ENCODE measurements at regions not wholly inside any gene's neighbourhood (a gene's known extent, or its start where the extent isn't known, plus 50 kb on each side); places are given as distances from the start of the nearest gene placed in this dataset.

DNA sequence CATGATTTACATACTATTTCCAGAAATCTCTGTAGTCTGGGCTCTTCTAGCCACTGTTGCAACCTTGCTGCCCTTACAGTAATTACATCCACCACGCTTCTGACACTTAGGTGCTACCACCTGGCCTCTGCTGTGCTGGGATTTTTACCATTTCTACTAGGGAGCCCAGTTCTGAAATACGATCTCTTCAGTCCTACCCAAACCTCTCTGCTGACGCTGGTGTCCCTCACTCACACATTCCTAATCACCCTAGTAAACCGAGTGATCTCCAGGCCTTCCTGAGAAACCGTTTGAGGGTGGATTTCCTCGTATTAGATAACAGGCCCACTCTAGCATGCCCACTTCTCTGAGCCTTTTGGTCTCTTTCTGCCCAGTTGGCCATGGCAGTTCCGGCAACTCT is 588.9 kb upstream of the CADM1 start:
- no peak overlapping the region for H3K4me3 ChIP-seq
- Mint-ChIP-seq H3K36me3 (no peaks in the 10 kb centered on the region), H3K27me3 (ENCODE audit: insufficient read depth, low read depth) (peaks cover 18% of the 10 kb centered on the region), H3K4me3 (no peak overlapping the region), H3K9me3 (no peaks in the 10 kb centered on the region), H3K4me1 (peaks cover 25% of the 10 kb centered on the region), H3K27ac (no peak overlapping the region)
- no peak overlapping the region for H3K4me2 ChIP-seq
- TF ChIP-seq EZH2 (IDR thresholded peaks at IDR 0.05) (no peak), EZH2phosphoT487 (IDR thresholded peaks at IDR 0.05) (no peak)
- TF ChIP-seq, protein P1, sequence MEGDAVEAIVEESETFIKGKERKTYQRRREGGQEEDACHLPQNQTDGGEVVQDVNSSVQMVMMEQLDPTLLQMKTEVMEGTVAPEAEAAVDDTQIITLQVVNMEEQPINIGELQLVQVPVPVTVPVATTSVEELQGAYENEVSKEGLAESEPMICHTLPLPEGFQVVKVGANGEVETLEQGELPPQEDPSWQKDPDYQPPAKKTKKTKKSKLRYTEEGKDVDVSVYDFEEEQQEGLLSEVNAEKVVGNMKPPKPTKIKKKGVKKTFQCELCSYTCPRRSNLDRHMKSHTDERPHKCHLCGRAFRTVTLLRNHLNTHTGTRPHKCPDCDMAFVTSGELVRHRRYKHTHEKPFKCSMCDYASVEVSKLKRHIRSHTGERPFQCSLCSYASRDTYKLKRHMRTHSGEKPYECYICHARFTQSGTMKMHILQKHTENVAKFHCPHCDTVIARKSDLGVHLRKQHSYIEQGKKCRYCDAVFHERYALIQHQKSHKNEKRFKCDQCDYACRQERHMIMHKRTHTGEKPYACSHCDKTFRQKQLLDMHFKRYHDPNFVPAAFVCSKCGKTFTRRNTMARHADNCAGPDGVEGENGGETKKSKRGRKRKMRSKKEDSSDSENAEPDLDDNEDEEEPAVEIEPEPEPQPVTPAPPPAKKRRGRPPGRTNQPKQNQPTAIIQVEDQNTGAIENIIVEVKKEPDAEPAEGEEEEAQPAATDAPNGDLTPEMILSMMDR (IDR thresholded peaks at IDR 0.05): no peak
- no peak overlapping the region for H3K27ac ChIP-seq
- H3K9ac ChIP-seq: no peak overlapping the region
- no peaks in the 10 kb centered on the region for H3K9me3 ChIP-seq (ENCODE audit: low read depth)
- no peaks in the 10 kb centered on the region for H3K79me2 ChIP-seq (ENCODE audit: low read depth)
- H3K4me1 ChIP-seq: peaks cover 12% of the 10 kb centered on the region
- H3K36me3 ChIP-seq: no peaks in the 10 kb centered on the region
- DNase-seq (ENCODE audit: low spot score): no peak
- peaks cover 4% of the 10 kb centered on the region for H3K27me3 ChIP-seq
- H3F3A ChIP-seq (ENCODE audit: low read depth): no peaks in the 10 kb centered on the region
- H2AFZ ChIP-seq (replicated peaks): peak overlapping the region; percentile 17
- H4K20me1 ChIP-seq (ENCODE audit: low read depth): no peaks in the 10 kb centered on the region

DNA sequence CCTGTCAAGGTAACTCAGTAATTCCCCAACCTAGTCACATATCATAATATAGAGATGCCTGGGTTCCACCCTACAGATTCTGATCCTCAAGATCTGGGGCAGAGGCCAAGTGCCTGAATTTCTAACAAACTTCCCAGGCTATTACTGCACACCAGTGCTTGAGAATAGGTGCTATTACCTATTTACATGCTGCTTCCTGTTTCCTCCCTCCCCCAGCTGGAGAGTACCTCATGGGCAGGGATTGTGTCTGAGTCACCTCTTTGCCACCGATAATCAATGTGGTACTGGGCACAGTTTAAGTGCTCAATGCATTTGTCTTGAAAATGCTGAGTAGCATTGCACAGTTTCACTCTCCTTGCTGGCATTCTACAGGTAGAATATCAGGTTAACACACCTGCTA is 582.2 kb upstream of the CADM1 start:
- Histone ChIP-seq H3F3A (ENCODE audit: low read depth) (no peaks in the 10 kb centered on the region), H3K4me3 (no peak overlapping the region), H3K27me3 (no peaks in the 10 kb centered on the region), H2AFZ (replicated peaks) (no peak overlapping the region), H3K4me1 (no peaks in the 10 kb centered on the region), H3K27ac (no peak overlapping the region), H3K4me2 (no peak overlapping the region), H3K79me2 (ENCODE audit: low read depth) (no peaks in the 10 kb centered on the region), H3K9me3 (ENCODE audit: low read depth) (no peaks in the 10 kb centered on the region), H3K9ac (no peak overlapping the region), H3K36me3 (no peaks in the 10 kb centered on the region), H4K20me1 (ENCODE audit: low read depth) (no peaks in the 10 kb centered on the region)
- Mint-ChIP-seq H3K36me3 (no peaks in the 10 kb centered on the region), H3K4me3 (no peak overlapping the region), H3K27me3 (ENCODE audit: insufficient read depth, low read depth) (peaks cover 9% of the 10 kb centered on the region), H3K4me1 (peaks cover 9% of the 10 kb centered on the region), H3K9me3 (no peaks in the 10 kb centered on the region), H3K27ac (no peak overlapping the region)
- TF ChIP-seq EZH2phosphoT487 (IDR thresholded peaks at IDR 0.05) (no peak), EZH2 (IDR thresholded peaks at IDR 0.05) (no peak)
- TF ChIP-seq, protein P1 (IDR thresholded peaks at IDR 0.05): no peak
- DNase-seq (ENCODE audit: low spot score): no peak

DNA sequence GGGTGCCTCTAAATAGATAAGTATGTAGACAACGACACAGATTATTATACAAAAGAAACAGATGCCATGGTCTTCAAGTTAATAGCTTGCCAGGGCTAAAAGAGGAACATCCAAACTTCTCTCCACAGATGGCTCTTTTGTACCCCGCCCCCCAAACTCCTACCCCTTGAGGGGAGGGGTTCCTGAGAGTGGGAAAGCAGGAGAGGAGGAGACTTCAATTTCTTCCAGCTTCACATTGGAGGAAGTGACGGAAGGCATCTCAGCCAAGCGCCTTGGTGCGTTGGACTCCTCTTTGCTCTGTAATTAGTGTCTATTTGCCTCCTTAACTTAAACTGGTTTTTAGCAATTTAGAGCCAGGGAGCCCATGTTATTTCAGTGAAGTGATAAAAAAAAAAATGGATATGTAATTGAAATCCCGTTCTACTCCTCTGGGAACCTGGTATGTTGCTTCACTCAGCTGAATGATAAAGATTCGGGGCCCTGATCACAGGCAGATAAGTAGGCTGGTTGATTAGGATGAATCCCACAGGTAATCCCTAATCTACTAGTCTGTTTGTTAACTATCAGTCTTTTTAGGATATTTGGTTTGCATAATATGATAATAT is 580.9 kb upstream of the CADM1 start:
- Histone ChIP-seq H3K4me1 (no peaks in the 10 kb centered on the region), H3K36me3 (no peaks in the 10 kb centered on the region), H3K79me2 (ENCODE audit: low read depth) (no peaks in the 10 kb centered on the region), H3K4me3 (no peak overlapping the region), H3K9me3 (ENCODE audit: low read depth) (no peaks in the 10 kb centered on the region), H3K27me3 (no peaks in the 10 kb centered on the region), H3K27ac (no peak overlapping the region), H3F3A (ENCODE audit: low read depth) (no peaks in the 10 kb centered on the region), H3K9ac (no peak overlapping the region), H2AFZ (replicated peaks) (no peak overlapping the region), H3K4me2 (no peak overlapping the region), H4K20me1 (ENCODE audit: low read depth) (no peaks in the 10 kb centered on the region)
- Mint-ChIP-seq H3K36me3 (no peaks in the 10 kb centered on the region), H3K4me3 (no peak overlapping the region), H3K4me1 (peaks cover 7% of the 10 kb centered on the region), H3K27ac (no peak overlapping the region), H3K27me3 (ENCODE audit: insufficient read depth, low read depth) (peaks cover 11% of the 10 kb centered on the region), H3K9me3 (peaks cover 2% of the 10 kb centered on the region)
- TF ChIP-seq EZH2phosphoT487 (IDR thresholded peaks at IDR 0.05): no peak
- TF ChIP-seq, protein P1 (IDR thresholded peaks at IDR 0.05): no peak
- no peak for TF ChIP-seq EZH2 (IDR thresholded peaks at IDR 0.05)
- no peak for DNase-seq (ENCODE audit: low spot score)
